ENCODE measurements at regions not wholly inside any gene's neighbourhood (a gene's known extent, or its start where the extent isn't known, plus 50 kb on each side); places are given as distances from the start of the nearest gene placed in this dataset.

DNA sequence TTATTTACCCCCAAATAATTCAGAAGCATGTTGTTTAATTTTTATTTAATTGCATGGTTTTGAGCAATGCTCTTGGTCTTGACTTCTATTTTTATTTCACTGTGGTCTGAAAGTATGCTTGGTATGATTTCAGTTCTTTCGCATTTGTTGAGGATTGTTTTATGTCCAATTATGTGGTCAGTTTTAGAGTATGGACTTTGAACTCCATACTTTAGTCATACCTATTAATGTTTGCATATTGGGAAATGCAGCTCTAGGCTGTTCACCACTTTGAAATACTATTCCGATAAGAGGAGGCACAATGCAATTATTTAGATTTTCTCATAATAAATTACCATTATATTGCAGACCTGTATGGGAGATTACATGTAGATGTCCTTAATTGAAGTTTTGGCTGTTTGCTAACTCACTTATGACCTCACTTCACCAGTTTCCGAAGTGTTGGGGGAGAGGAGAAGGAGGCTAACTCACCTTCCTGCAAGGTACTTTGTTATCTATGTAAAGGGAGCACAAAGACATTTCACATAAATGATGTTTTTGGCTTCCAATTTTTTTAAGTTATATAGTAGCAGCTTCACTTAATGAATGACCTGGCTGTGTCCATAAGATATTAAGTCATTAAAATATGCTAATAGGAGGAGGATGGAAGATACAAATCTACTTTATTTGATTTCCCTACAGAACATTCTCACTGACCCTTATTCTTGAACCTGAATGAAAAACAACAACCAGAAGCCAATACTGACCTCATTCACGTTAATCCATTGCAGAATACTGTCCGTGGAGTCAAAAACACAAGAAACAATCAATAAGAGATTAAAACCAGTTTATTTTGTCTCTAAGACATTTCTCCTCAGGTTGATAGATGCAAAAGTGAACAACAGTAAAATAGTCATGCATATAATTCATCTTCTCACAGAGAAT is 970.3 kb upstream of the ARRDC3 start:
- ChIA-PET POLR2A (no interaction called here), RAD21 (ENCODE audit: unreplicated experiment) (interaction anchor here (1.3 kb wide), 2 partner anchors 10 to 21 kb away, joined by 3 to 4 read pairs; no protein-coding TSS in a partner anchor), SMC1A (ENCODE audit: uncharacterized antibody, unreplicated experiment) (interaction anchor here (0.7 to 2.6 kb wide), 10 partner anchors 10 to 102 kb away, joined by 3 to 10 read pairs (median 4); no protein-coding TSS in a partner anchor), CTCF (interaction anchor here (1.0 to 1.4 kb wide), 3 partner anchors 11 to 117 kb away, joined by 3 to 4 read pairs (median 3); no protein-coding TSS in a partner anchor)
- BruUV-seq (replicated peaks) = no TSS peak
- ATAC-seq (peak; percentile 77), FAIRE-seq (no peak), DNase-seq (ENCODE audit: low read depth, low spot score) (no peak)
- Histone ChIP-seq H3K4me3 (no peak overlapping the region), H3K9me3 (replicated peaks; ENCODE audit: control insufficient read depth, insufficient read depth, low read length) (no peaks in the 10 kb centered on the region), H3K4me1 (ENCODE audit: control insufficient read depth, insufficient read depth, low read length) (no peaks in the 10 kb centered on the region), H3K27ac (ENCODE audit: control insufficient read depth, insufficient read depth) (no peak overlapping the region), H3K79me2 (ENCODE audit: control insufficient read depth, insufficient read depth, low read length) (no peaks in the 10 kb centered on the region), H3K9ac (ENCODE audit: control insufficient read depth, insufficient read depth, low read length) (no peak overlapping the region), H3K4me2 (ENCODE audit: control insufficient read depth, insufficient read depth) (no peak overlapping the region), H4K20me1 (ENCODE audit: control insufficient read depth, insufficient read depth) (no peaks in the 10 kb centered on the region), H3K27me3 (replicated peaks in 1 of 2; ENCODE audit: control insufficient read depth in 2 of 2, insufficient read depth in 2 of 2, low read length in 1 of 2) (no peaks in the 10 kb centered on the region), H2AFZ (ENCODE audit: control insufficient read depth, low read depth, low read length) (no peak overlapping the region), H3K36me3 (ENCODE audit: control insufficient read depth in 2 of 2, insufficient read depth in 2 of 2, low read length in 1 of 2) (no peaks in the 10 kb centered on the region)
- TF ChIP-seq RBBP5 (conservative IDR thresholded peaks at IDR 0.05) (no peak), NFIC (IDR thresholded peaks at IDR 0.05; ENCODE audit: low read depth, low read length) (no peak), MTA2 (IDR thresholded peaks at IDR 0.05; ENCODE audit: low read depth) (peak; percentile 86), NR2F1 (conservative IDR thresholded peaks at IDR 0.05) (peak; percentile 75), DPF2 (IDR thresholded peaks at IDR 0.05) (peak; percentile 80), IKZF2 (IDR thresholded peaks at IDR 0.05) (peak in 1 of 2 experiments; percentile 16; a peak in 2 of 4 replicates), MEF2B (IDR thresholded peaks at IDR 0.05; ENCODE audit: partially characterized antibody, poor library complexity, severe bottlenecking) (peak; percentile 54), ZNF217 (IDR thresholded peaks at IDR 0.05) (0 out of 2 replicates have a peak, but pooled peaks have one; percentile 67), IKZF1 (conservative IDR thresholded peaks at IDR 0.05) (0 out of 2 replicates have a peak, but pooled peaks have one; percentile 30)
- WGBS (ENCODE audit: insufficient coverage, insufficient replicate concordance, low lambda C conversion rate, missing lambda C conversion rate) = 13% methylated on average over 5 of the region's 5 CpGs
- intact Hi-C loops (cut with micrococcal nuclease; ENCODE audit: unreplicated experiment) = no loop called here
- in situ Hi-C loops (cut with MboI) = no loop called here

All from GM12878 (cell line).